ENCODE measurements at regions not wholly inside any gene's neighbourhood (a gene's known extent, or its start where the extent isn't known, plus 50 kb on each side); places are given as distances from the start of the nearest gene placed in this dataset.
A peak's percentile ranks its signal among the peaks of the same experiment; 100 is the strongest.

- no peak overlapping the region for H3K27ac ChIP-seq
- DNase-seq: no peak
- TF ChIP-seq POLR2A (IDR thresholded peaks at IDR 0.05) (no peak), CTCF (IDR thresholded peaks at IDR 0.05) (no peak), POLR2AphosphoS5 (IDR thresholded peaks at IDR 0.05) (no peak), EP300 (IDR thresholded peaks at IDR 0.05) (no peak)
- ATAC-seq (ENCODE audit: low FRiP score in 2 of 2): no peak
- H3K9me3 ChIP-seq: no peaks in the 10 kb centered on the region
- no peaks in the 10 kb centered on the region for H3K27me3 ChIP-seq
- H3K36me3 ChIP-seq: no peaks in the 10 kb centered on the region
- whole genome bisulfite sequencing, 2 donors: 64 to 72% methylated on average over 8 of the region's 8 CpGs
- H3K4me1 ChIP-seq: no peaks in the 10 kb centered on the region
- H3K4me3 ChIP-seq: no peak overlapping the region
Observed at GRCh38 chr2:121825003-121825950, 69.8 kb downstream of the TSN start.

- Histone ChIP-seq H3K27me3 (no peaks in the 10 kb centered on the region), H3K4me3 (no peak overlapping the region), H3K4me1 (no peaks in the 10 kb centered on the region), H3K27ac (no peak overlapping the region), H3K9me3 (no peaks in the 10 kb centered on the region), H3K36me3 (no peaks in the 10 kb centered on the region)
- TF ChIP-seq CTCF (IDR thresholded peaks at IDR 0.05) (no peak), EP300 (IDR thresholded peaks at IDR 0.05) (no peak), POLR2AphosphoS5 (IDR thresholded peaks at IDR 0.05) (no peak), POLR2A (IDR thresholded peaks at IDR 0.05) (no peak)
- 70 to 79% methylated on average over 3 of the region's 3 CpGs for WGBS, 2 donors
- no peak for DNase-seq
- peak in 1 of 2 donors; percentile 53 for ATAC-seq (ENCODE audit: low FRiP score in 2 of 2)
Observed at GRCh38 chr2:121826036-121826435, 70.6 kb downstream of the TSN start.

DNA sequence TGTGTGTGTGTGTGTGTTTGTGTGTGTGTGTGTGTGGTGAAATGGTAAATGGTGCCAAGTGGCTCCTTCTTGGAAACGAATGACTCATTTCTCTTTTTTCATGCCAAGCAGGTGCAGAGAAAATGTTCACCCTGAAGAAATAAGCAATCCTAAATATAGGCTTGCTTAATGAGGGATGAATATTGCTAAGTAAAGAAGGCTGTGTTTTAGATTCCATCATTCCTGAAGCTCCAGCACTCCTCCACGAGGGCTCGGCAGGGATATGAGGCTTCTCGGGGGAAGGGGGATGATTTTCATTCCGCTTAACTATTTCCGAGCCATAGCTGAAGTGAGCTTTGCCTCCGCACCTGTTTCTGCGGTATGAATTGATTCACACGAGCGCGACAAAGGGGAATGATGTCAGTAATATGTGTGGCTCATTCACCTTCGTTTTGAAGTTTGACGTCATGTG is 72.9 kb downstream of the TSN start:
- Histone ChIP-seq H3K4me3 (no peak overlapping the region), H3K27ac (no peak overlapping the region), H3K9me3 (no peaks in the 10 kb centered on the region), H3K4me1 (no peaks in the 10 kb centered on the region), H3K36me3 (no peaks in the 10 kb centered on the region), H3K27me3 (no peaks in the 10 kb centered on the region)
- WGBS, 2 donors: 60 to 66% methylated on average over 13 of the region's 13 CpGs
- no peak for TF ChIP-seq POLR2A (IDR thresholded peaks at IDR 0.05)
- no peak for TF ChIP-seq EP300 (IDR thresholded peaks at IDR 0.05)
- TF ChIP-seq POLR2AphosphoS5 (IDR thresholded peaks at IDR 0.05): no peak
- DNase-seq: no peak
- no peak for ATAC-seq (ENCODE audit: low FRiP score in 2 of 2)

GRCh38 chr2:121830809-121831208 is 75.4 kb downstream of the TSN start:
- ATAC-seq (ENCODE audit: low FRiP score in 2 of 2) (no peak), DNase-seq (no peak)
- 81 to 83% methylated on average over 1 of the region's 1 CpG for WGBS, 2 donors
- Histone ChIP-seq H3K27me3 (no peaks in the 10 kb centered on the region), H3K4me3 (no peak overlapping the region), H3K4me1 (no peaks in the 10 kb centered on the region), H3K9me3 (no peaks in the 10 kb centered on the region), H3K27ac (no peak overlapping the region), H3K36me3 (no peaks in the 10 kb centered on the region)
- TF ChIP-seq POLR2A (IDR thresholded peaks at IDR 0.05) (no peak), CTCF (IDR thresholded peaks at IDR 0.05) (no peak), EP300 (IDR thresholded peaks at IDR 0.05) (no peak), POLR2AphosphoS5 (IDR thresholded peaks at IDR 0.05) (no peak)

GRCh38 chr2:121831841-121832240 is 76.4 kb downstream of the TSN start:
- DNase-seq (no peak), ATAC-seq (ENCODE audit: low FRiP score in 2 of 2) (peak in 1 of 2 donors; percentile 96)

More at GRCh38 chr2:121831841-121832240, 76.4 kb downstream of the TSN start:
- Histone ChIP-seq H3K4me1 (no peaks in the 10 kb centered on the region), H3K4me3 (no peak overlapping the region), H3K9me3 (no peaks in the 10 kb centered on the region), H3K36me3 (no peaks in the 10 kb centered on the region), H3K27me3 (no peaks in the 10 kb centered on the region), H3K27ac (no peak overlapping the region)
- TF ChIP-seq CTCF (IDR thresholded peaks at IDR 0.05) (no peak), POLR2A (IDR thresholded peaks at IDR 0.05) (no peak), EP300 (IDR thresholded peaks at IDR 0.05) (no peak), POLR2AphosphoS5 (IDR thresholded peaks at IDR 0.05) (no peak)
- WGBS, 2 donors: 86 to 87% methylated on average over 9 of the region's 9 CpGs
